ENCODE measurements at regions not wholly inside any gene's neighbourhood (a gene's known extent, or its start where the extent isn't known, plus 50 kb on each side); places are given as distances from the start of the nearest gene placed in this dataset.

DNA sequence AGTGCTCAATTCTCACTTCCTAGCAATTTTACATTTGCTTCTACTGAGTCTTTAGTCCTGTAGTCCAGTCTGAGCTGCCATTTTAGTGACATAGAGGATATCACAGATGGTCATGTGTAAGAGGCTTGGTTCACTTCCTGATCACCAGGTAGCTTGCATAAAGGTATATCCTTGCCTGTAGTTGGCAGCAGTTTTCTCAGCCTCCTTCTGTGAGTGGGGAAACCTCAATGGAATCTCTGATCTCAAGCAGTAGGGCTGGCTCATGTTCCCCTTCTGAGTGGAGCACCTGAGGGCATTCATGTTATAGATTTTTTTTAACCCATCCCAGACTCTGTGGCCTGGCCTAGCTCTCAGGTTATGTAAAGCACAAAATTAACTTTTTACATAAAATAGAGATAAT, 278.4 kb downstream of the RDH14 start:
- H3K27me3 ChIP-seq (ENCODE audit: control insufficient read depth, insufficient read depth, low read length), result no peaks in the 10 kb centered on the region

DNA sequence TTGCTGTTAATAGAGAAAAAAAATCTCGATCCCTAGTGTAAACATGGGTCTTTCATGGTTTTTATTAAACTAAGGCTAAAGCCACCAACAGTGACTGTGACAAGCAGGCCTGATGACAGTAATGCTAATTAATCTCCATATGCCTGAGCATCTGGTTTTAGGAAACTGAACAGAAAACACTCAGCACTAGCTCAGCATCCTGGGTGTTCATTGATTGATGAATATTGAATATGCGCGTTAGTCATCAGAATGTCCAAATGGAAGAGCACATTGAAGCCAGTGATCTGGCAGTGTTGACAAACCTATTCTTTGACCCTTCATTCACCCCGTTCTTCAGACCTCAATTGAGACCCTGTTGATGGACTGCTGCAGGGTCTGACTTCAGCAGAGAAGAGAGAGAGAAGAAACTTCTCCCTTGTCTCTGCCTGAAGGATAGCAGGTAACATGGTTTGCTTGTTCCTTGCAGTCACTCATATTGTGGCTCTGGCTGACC, 283.8 kb downstream of the RDH14 start:
- no peak overlapping the region for H3K27ac ChIP-seq
- no peaks in the 10 kb centered on the region for H3K4me1 ChIP-seq
- no peaks in the 10 kb centered on the region for H3K36me3 ChIP-seq (ENCODE audit: control insufficient read depth, insufficient read depth, low read length)
- H3K4me3 ChIP-seq (ENCODE audit: low read depth, low read length), result no peak overlapping the region
- H3K9me3 ChIP-seq (ENCODE audit: control insufficient read depth, low read length), result no peaks in the 10 kb centered on the region
- no peak for TF ChIP-seq CTCF (IDR thresholded peaks at IDR 0.05)
- no peak overlapping the region for H3K9ac ChIP-seq
- H2AFZ ChIP-seq, result no peak overlapping the region
- no peaks in the 10 kb centered on the region for H3K27me3 ChIP-seq (ENCODE audit: control insufficient read depth, insufficient read depth, low read length)
- H3K4me2 ChIP-seq (ENCODE audit: low read length), result no peak overlapping the region
- no peaks in the 10 kb centered on the region for H3K79me2 ChIP-seq

More for the DNA sequence above, 278.4 kb downstream of the RDH14 start:
- H3K79me2 ChIP-seq, result no peaks in the 10 kb centered on the region
- no peaks in the 10 kb centered on the region for H3K36me3 ChIP-seq (ENCODE audit: control insufficient read depth, insufficient read depth, low read length)
- no peak overlapping the region for H3K9ac ChIP-seq
- no peak overlapping the region for H3K4me2 ChIP-seq (ENCODE audit: low read length)
- no peak overlapping the region for H3K27ac ChIP-seq
- no peak for TF ChIP-seq CTCF (IDR thresholded peaks at IDR 0.05)
- no peak overlapping the region for H3K4me3 ChIP-seq (ENCODE audit: low read depth, low read length)
- no peaks in the 10 kb centered on the region for H3K9me3 ChIP-seq (ENCODE audit: control insufficient read depth, low read length)
- no peak overlapping the region for H2AFZ ChIP-seq
- no peaks in the 10 kb centered on the region for H3K4me1 ChIP-seq

GRCh38 chr2:18273205-18273604, 287.2 kb downstream of the RDH14 start:
- H3K79me2 ChIP-seq, result no peaks in the 10 kb centered on the region
- H3K4me1 ChIP-seq, result no peaks in the 10 kb centered on the region
- no peak for TF ChIP-seq CTCF (IDR thresholded peaks at IDR 0.05)
- H3K36me3 ChIP-seq (ENCODE audit: control insufficient read depth, insufficient read depth, low read length), result no peaks in the 10 kb centered on the region
- H3K27me3 ChIP-seq (ENCODE audit: control insufficient read depth, insufficient read depth, low read length), result no peaks in the 10 kb centered on the region
- no peak overlapping the region for H2AFZ ChIP-seq
- no peak overlapping the region for H3K4me3 ChIP-seq (ENCODE audit: low read depth, low read length)
- no peak overlapping the region for H3K4me2 ChIP-seq (ENCODE audit: low read length)
- no peak overlapping the region for H3K27ac ChIP-seq
- no peaks in the 10 kb centered on the region for H3K9me3 ChIP-seq (ENCODE audit: control insufficient read depth, low read length)
- no peak overlapping the region for H3K9ac ChIP-seq

GRCh38 chr2:18272148-18272494, 288.3 kb downstream of the RDH14 start:
- no peaks in the 10 kb centered on the region for H3K36me3 ChIP-seq (ENCODE audit: control insufficient read depth, insufficient read depth, low read length)
- no peak overlapping the region for H3K9ac ChIP-seq
- no peak overlapping the region for H3K27ac ChIP-seq
- no peaks in the 10 kb centered on the region for H3K9me3 ChIP-seq (ENCODE audit: control insufficient read depth, low read length)
- no peak overlapping the region for H3K4me2 ChIP-seq (ENCODE audit: low read length)
- H2AFZ ChIP-seq, result no peak overlapping the region
- TF ChIP-seq CTCF (IDR thresholded peaks at IDR 0.05), result no peak
- no peaks in the 10 kb centered on the region for H3K79me2 ChIP-seq
- H3K4me3 ChIP-seq (ENCODE audit: low read depth, low read length), result no peak overlapping the region
- H3K4me1 ChIP-seq, result no peaks in the 10 kb centered on the region
- no peaks in the 10 kb centered on the region for H3K27me3 ChIP-seq (ENCODE audit: control insufficient read depth, insufficient read depth, low read length)

DNA sequence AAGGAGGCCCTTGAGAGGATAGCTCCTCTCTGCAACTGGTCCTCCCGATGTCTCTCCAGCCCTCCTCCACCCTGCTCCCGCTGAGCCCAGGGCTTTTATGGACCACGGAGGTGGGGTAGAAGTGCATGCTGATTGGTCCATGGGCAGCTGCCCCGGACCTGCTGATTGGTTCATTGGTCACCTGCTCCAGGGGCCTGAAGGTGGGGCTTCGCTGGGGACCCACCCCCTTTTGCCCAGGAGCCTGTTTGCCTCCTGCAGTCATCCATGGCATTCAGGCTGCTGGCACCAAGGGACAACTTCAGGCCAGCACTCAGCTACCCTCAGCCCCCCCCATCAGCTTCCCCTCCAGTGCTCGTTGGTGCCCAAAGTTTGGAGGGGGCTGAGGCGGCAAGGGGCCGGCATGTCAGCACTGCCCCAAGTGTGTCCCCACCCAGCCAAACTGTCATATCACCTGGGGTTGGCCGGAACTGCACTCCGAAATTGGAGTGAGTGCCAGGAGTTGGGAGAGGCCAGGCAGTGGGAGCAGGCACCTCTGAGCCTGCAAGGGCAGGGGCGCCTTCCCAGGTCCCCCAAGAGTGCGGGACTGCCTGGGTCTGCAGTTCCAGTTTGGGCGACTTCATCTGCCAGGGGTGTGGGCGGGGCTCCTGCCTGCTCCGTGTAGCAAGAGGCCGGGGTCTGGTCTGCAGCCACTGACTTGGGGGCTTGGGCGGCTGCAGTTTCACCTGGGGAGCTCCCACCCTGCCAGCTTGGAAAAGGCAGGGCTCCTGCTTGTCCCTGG, 288.9 kb downstream of the RDH14 start:
- H3K4me2 ChIP-seq (ENCODE audit: low read length), result no peak overlapping the region
- H3K4me3 ChIP-seq (ENCODE audit: low read depth, low read length), result no peak overlapping the region
- no peaks in the 10 kb centered on the region for H3K9me3 ChIP-seq (ENCODE audit: control insufficient read depth, low read length)
- no peak overlapping the region for H3K9ac ChIP-seq
- H3K4me1 ChIP-seq, result no peaks in the 10 kb centered on the region
- no peaks in the 10 kb centered on the region for H3K27me3 ChIP-seq (ENCODE audit: control insufficient read depth, insufficient read depth, low read length)
- no peaks in the 10 kb centered on the region for H3K36me3 ChIP-seq (ENCODE audit: control insufficient read depth, insufficient read depth, low read length)
- no peak overlapping the region for H2AFZ ChIP-seq
- no peak overlapping the region for H3K27ac ChIP-seq
- no peak for TF ChIP-seq CTCF (IDR thresholded peaks at IDR 0.05)
- H3K79me2 ChIP-seq, result no peaks in the 10 kb centered on the region

Measured in parathyroid adenoma (tissue), 2 donors.